ENCODE measurements at regions not wholly inside any gene's neighbourhood (a gene's known extent, or its start where the extent isn't known, plus 50 kb on each side); places are given as distances from the start of the nearest gene placed in this dataset.

DNA sequence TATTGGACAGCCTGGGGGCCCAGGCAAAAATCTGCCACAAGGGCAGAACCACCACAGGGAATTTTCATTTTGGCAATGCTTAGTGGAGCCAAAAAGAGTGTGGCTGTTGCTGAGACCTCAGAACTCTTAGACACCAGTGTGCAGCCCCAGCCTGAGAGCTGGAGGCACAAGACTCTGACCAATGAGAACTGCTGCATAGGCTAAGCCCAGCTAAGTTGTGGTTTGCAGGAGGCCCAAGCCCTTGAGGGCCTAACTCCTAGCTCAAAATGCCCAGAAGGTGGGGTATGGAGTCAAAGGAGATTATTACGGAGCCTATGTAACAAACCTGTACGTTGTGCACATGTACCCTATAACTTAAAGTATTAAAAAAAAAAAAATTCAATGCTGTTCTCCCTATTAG, 296.7 kb downstream of the TRAM1L1 start:
- no peak for TF ChIP-seq POLR2AphosphoS5 (IDR thresholded peaks at IDR 0.05)
- TF ChIP-seq, protein P1, sequence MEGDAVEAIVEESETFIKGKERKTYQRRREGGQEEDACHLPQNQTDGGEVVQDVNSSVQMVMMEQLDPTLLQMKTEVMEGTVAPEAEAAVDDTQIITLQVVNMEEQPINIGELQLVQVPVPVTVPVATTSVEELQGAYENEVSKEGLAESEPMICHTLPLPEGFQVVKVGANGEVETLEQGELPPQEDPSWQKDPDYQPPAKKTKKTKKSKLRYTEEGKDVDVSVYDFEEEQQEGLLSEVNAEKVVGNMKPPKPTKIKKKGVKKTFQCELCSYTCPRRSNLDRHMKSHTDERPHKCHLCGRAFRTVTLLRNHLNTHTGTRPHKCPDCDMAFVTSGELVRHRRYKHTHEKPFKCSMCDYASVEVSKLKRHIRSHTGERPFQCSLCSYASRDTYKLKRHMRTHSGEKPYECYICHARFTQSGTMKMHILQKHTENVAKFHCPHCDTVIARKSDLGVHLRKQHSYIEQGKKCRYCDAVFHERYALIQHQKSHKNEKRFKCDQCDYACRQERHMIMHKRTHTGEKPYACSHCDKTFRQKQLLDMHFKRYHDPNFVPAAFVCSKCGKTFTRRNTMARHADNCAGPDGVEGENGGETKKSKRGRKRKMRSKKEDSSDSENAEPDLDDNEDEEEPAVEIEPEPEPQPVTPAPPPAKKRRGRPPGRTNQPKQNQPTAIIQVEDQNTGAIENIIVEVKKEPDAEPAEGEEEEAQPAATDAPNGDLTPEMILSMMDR (IDR thresholded peaks at IDR 0.05) = no peak
